CD4-positive, alpha-beta memory T cell (primary cell): ENCODE measurements at regions not wholly inside any gene's neighbourhood (a gene's known extent, or its start where the extent isn't known, plus 50 kb on each side); places are given as distances from the start of the nearest gene placed in this dataset.

ENCODE experiments used
- CTCF ChIA-PET: fragments of 350-600 bp; sonication (Branson Sonifier 250); formaldehyde crosslinking; loops from one replicate; lab custom pipeline; 2021; ENCODE audit warnings: inconsistent platforms; ENCODE audit not compliant: partially characterized antibody; lab: Charles Lee
- POLR2A ChIA-PET: fragments of 350-600 bp; sonication (Branson Sonifier 250); formaldehyde crosslinking; loops from one replicate; lab custom pipeline; 2021; ENCODE audit not compliant: partially characterized antibody; lab: Charles Lee
- DNase-seq, 5 donors: peaks; one replicate each; pipeline versions ENCODE4 v3.0.0 to v3.0.0-alpha.2; 2020 to 2022; ENCODE audit warnings: mixed read lengths in 1 of 5
- H3K27ac ChIP-seq: one replicate; pipeline ENCODE4 v1.7.0; 2013; ENCODE audit warnings: low read depth, low read length
- H3K27me3 ChIP-seq: 2 replicates; pipeline ENCODE4 v1.7.0; 2013; ENCODE audit warnings: mild to moderate bottlenecking, low read length, moderate library complexity; ENCODE audit not compliant: insufficient read depth
- H3K36me3 ChIP-seq: 2 replicates; pipeline ENCODE4 v1.7.0; 2013; ENCODE audit warnings: mild to moderate bottlenecking, low read length, moderate library complexity; ENCODE audit not compliant: insufficient read depth
- H3K4me1 ChIP-seq: 2 replicates; pipeline ENCODE4 v1.7.0; 2013; ENCODE audit warnings: mild to moderate bottlenecking, low read length, moderate library complexity; ENCODE audit not compliant: insufficient read depth
- H3K4me3 ChIP-seq, 2 donors: one replicate each; pipeline ENCODE4 v1.7.0; 2013; ENCODE audit warnings: low read length in 2 of 2, mild to moderate bottlenecking in 1 of 2
- H3K9me3 ChIP-seq, 2 donors: one replicate each; pipeline ENCODE4 v1.7.0; 2013; ENCODE audit warnings: low read length in 2 of 2, control low read depth in 1 of 2; ENCODE audit not compliant: control insufficient read depth in 1 of 2
- H3K27ac Mint-ChIP-seq, 7 donors: one replicate each; pipeline ENCODE4 v1.8.0; 2020 to 2021; ENCODE audit warnings: mixed read lengths in 7 of 7, mild to moderate bottlenecking in 6 of 7, inconsistent platforms in 3 of 7, moderate library complexity in 3 of 7
- H3K27me3 Mint-ChIP-seq, 2 donors: one replicate each; pipeline ENCODE4 v1.8.0; 2020 to 2021; ENCODE audit warnings: mixed read lengths in 2 of 2
- H3K36me3 Mint-ChIP-seq, 2 donors: one replicate each; pipeline ENCODE4 v1.8.0; 2020 to 2021; ENCODE audit warnings: mixed read lengths in 2 of 2, inconsistent platforms in 1 of 2, mild to moderate bottlenecking in 1 of 2
- H3K4me1 Mint-ChIP-seq, 4 donors: one replicate each; pipeline ENCODE4 v1.8.0; 2020 to 2021; ENCODE audit warnings: mixed read lengths in 4 of 4, mild to moderate bottlenecking in 1 of 4
- H3K4me3 Mint-ChIP-seq, 8 donors: one replicate each; pipeline ENCODE4 v1.8.0; 2020 to 2021; ENCODE audit warnings: mixed read lengths in 8 of 8, mild to moderate bottlenecking in 7 of 8, moderate library complexity in 6 of 8, inconsistent platforms in 3 of 8
- H3K9me3 Mint-ChIP-seq, 8 donors: one replicate each; pipeline ENCODE4 v1.8.0; 2020 to 2021; ENCODE audit warnings: mixed read lengths in 8 of 8, mild to moderate bottlenecking in 5 of 8, inconsistent platforms in 3 of 8, moderate library complexity in 1 of 8
- intact Hi-C: fragments of 100-400 bp; cut with micrococcal nuclease; formaldehyde crosslinking; loops from one replicate; pipeline ENCODE4 v1.15.1; 2023

- peaks cover 3 to 21% (median 8%) of the 10 kb centered on the region in 8 donors for H3K9me3 Mint-ChIP-seq
- no peak overlapping the region for H3K4me3 Mint-ChIP-seq
- H3K27ac ChIP-seq = no peak overlapping the region
- no peak overlapping the region for H3K27ac Mint-ChIP-seq
- ChIA-PET CTCF (no interaction called here), POLR2A (no interaction called here)
- no peak for DNase-seq
- intact Hi-C loops = no loop called here
- H3K4me3 ChIP-seq = no peak overlapping the region
- no peaks in the 10 kb centered on the region for H3K27me3 ChIP-seq
- no peaks in the 10 kb centered on the region for H3K27me3 Mint-ChIP-seq
- no peaks in the 10 kb centered on the region for H3K4me1 ChIP-seq
- no peaks in the 10 kb centered on the region for H3K4me1 Mint-ChIP-seq
- H3K36me3 ChIP-seq = no peaks in the 10 kb centered on the region
- H3K9me3 ChIP-seq = no peaks in the 10 kb centered on the region
- no peaks in the 10 kb centered on the region for H3K36me3 Mint-ChIP-seq
These were observed 107.4 kb upstream of the CDH11 start for GRCh38 chr16:65229191-65229662.

GRCh38 chr16:65227150-65227835 is 105.4 kb upstream of the CDH11 start:
- H3K36me3 ChIP-seq = no peaks in the 10 kb centered on the region
- H3K4me1 ChIP-seq = no peaks in the 10 kb centered on the region
- peaks cover 3 to 21% (median 7%) of the 10 kb centered on the region in 8 donors for H3K9me3 Mint-ChIP-seq
- POLR2A ChIA-PET = no interaction called here
- H3K36me3 Mint-ChIP-seq = peaks cover 0 to 2% of the 10 kb centered on the region in 2 donors
- no peaks in the 10 kb centered on the region for H3K4me1 Mint-ChIP-seq
- no peak overlapping the region for H3K4me3 Mint-ChIP-seq
- no peak overlapping the region for H3K27ac ChIP-seq
- DNase-seq = no peak
- no peaks in the 10 kb centered on the region for H3K9me3 ChIP-seq
- no peak overlapping the region for H3K4me3 ChIP-seq
- H3K27me3 Mint-ChIP-seq = no peaks in the 10 kb centered on the region
- CTCF ChIA-PET = no interaction called here
- no peak overlapping the region for H3K27ac Mint-ChIP-seq
- intact Hi-C loops = no loop called here
- no peaks in the 10 kb centered on the region for H3K27me3 ChIP-seq

GRCh38 chr16:65226077-65226476 is 104.2 kb upstream of the CDH11 start:
- no peak overlapping the region for H3K4me3 ChIP-seq
- no peak overlapping the region for H3K27ac ChIP-seq
- Mint-ChIP-seq H3K9me3 (peaks cover 3 to 13% (median 6%) of the 10 kb centered on the region in 8 donors), H3K27ac (no peak overlapping the region), H3K4me1 (no peaks in the 10 kb centered on the region), H3K27me3 (no peaks in the 10 kb centered on the region), H3K4me3 (no peak overlapping the region), H3K36me3 (peaks cover 0 to 2% of the 10 kb centered on the region in 2 donors)
- intact Hi-C loops = no loop called here
- no peaks in the 10 kb centered on the region for H3K9me3 ChIP-seq
- ChIA-PET POLR2A (no interaction called here), CTCF (no interaction called here)
- no peak for DNase-seq
- H3K4me1 ChIP-seq = no peaks in the 10 kb centered on the region
- no peaks in the 10 kb centered on the region for H3K27me3 ChIP-seq
- no peaks in the 10 kb centered on the region for H3K36me3 ChIP-seq

- CTCF ChIA-PET = no interaction called here
- Mint-ChIP-seq H3K36me3 (peaks cover 0 to 2% of the 10 kb centered on the region in 2 donors), H3K27me3 (no peaks in the 10 kb centered on the region), H3K27ac (no peak overlapping the region), H3K4me1 (no peaks in the 10 kb centered on the region), H3K4me3 (no peak overlapping the region), H3K9me3 (peaks cover 3 to 13% (median 6%) of the 10 kb centered on the region in 8 donors)
- Histone ChIP-seq H3K27me3 (no peaks in the 10 kb centered on the region), H3K9me3 (no peaks in the 10 kb centered on the region), H3K36me3 (no peaks in the 10 kb centered on the region), H3K4me1 (no peaks in the 10 kb centered on the region), H3K27ac (no peak overlapping the region), H3K4me3 (no peak overlapping the region)
- intact Hi-C loops = no loop called here
- DNase-seq = no peak
- POLR2A ChIA-PET = no interaction called here
These were observed 103.6 kb upstream of the CDH11 start for GRCh38 chr16:65225488-65225887.

- Mint-ChIP-seq H3K27me3 (no peaks in the 10 kb centered on the region), H3K4me3 (no peak overlapping the region), H3K27ac (no peak overlapping the region), H3K4me1 (no peaks in the 10 kb centered on the region), H3K36me3 (peaks cover 0 to 2% of the 10 kb centered on the region in 2 donors), H3K9me3 (peaks cover 3 to 13% (median 6%) of the 10 kb centered on the region in 8 donors)
- no peaks in the 10 kb centered on the region for H3K4me1 ChIP-seq
- POLR2A ChIA-PET = no interaction called here
- H3K27me3 ChIP-seq = no peaks in the 10 kb centered on the region
- H3K36me3 ChIP-seq = no peaks in the 10 kb centered on the region
- H3K9me3 ChIP-seq = no peaks in the 10 kb centered on the region
- H3K4me3 ChIP-seq = no peak overlapping the region
- intact Hi-C loops = no loop called here
- DNase-seq = no peak
- CTCF ChIA-PET = no interaction called here
- H3K27ac ChIP-seq = no peak overlapping the region
These were observed 103.1 kb upstream of the CDH11 start for GRCh38 chr16:65224994-65225393.

GRCh38 chr16:65224471-65224870 is 102.6 kb upstream of the CDH11 start:
- Histone ChIP-seq H3K9me3 (no peaks in the 10 kb centered on the region), H3K4me1 (no peaks in the 10 kb centered on the region), H3K36me3 (no peaks in the 10 kb centered on the region), H3K27ac (no peak overlapping the region), H3K4me3 (no peak overlapping the region), H3K27me3 (no peaks in the 10 kb centered on the region)
- Mint-ChIP-seq H3K9me3 (peaks cover 3 to 13% (median 6%) of the 10 kb centered on the region in 8 donors), H3K36me3 (peaks cover 0 to 2% of the 10 kb centered on the region in 2 donors), H3K4me3 (no peak overlapping the region), H3K27me3 (no peaks in the 10 kb centered on the region), H3K4me1 (no peaks in the 10 kb centered on the region), H3K27ac (no peak overlapping the region)
- POLR2A ChIA-PET = no interaction called here
- no peak for DNase-seq
- intact Hi-C loops = no loop called here
- CTCF ChIA-PET = no interaction called here

GRCh38 chr16:65223335-65223734 is 101.5 kb upstream of the CDH11 start:
- H3K27me3 ChIP-seq = no peaks in the 10 kb centered on the region
- H3K9me3 ChIP-seq = no peaks in the 10 kb centered on the region
- no peak for DNase-seq
- Mint-ChIP-seq H3K4me1 (no peaks in the 10 kb centered on the region), H3K36me3 (peaks cover 0 to 2% of the 10 kb centered on the region in 2 donors), H3K27me3 (no peaks in the 10 kb centered on the region), H3K27ac (no peak overlapping the region), H3K9me3 (peaks cover 2 to 13% (median 8%) of the 10 kb centered on the region in 8 donors), H3K4me3 (no peak overlapping the region)
- POLR2A ChIA-PET = no interaction called here
- H3K36me3 ChIP-seq = no peaks in the 10 kb centered on the region
- no peak overlapping the region for H3K4me3 ChIP-seq
- intact Hi-C loops = no loop called here
- no peaks in the 10 kb centered on the region for H3K4me1 ChIP-seq
- CTCF ChIA-PET = no interaction called here
- no peak overlapping the region for H3K27ac ChIP-seq
